ENCODE measurements at regions not wholly inside any gene's neighbourhood (a gene's known extent, or its start where the extent isn't known, plus 50 kb on each side); places are given as distances from the start of the nearest gene placed in this dataset.

DNA sequence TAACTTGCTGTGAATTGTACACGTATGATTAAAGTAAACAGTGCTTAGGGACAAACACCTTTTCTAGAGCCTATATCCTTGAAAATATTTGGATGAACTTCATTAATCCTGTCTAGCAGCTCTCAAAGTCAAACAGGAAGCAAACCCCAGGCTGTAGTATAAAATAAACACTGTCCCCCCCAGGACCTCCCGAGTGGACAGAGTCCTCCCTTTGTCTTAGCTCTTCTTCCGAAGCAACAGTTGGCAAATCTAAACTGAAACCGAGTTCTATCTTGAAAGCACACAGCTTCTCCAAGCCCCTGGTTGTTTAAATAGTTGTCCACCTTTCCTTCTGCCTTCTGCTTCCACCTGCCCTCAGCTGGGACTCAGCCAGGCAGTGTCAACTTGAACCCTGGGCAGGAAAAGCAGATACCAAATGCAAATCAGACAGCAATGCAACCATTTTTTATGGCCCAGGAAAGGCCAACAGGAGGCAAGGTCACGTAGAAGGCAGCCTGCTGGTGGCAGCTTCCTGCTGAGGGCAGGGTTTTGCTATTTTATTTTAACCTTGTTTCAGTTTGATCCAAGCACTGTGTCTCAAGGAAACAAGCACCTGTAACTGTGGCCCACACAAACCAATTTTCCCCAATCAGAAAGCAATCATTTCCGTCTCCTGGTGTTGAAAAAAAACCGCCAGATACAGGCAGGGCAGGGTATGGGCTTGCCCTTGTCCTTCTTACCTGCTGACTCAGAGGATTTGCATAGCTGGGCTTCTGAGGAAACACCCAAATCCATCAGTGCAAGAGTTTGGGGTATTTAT, 110.3 kb upstream of the KIT start:
- ATAC-seq (no peak), DNase-seq (no peak)
- Mint-ChIP-seq H3K4me3 (peak overlapping the region in 1 of 10 donors; percentile 32), H3K4me1 (peaks cover 0 to 7% (median 0%) of the 10 kb centered on the region in 7 donors), H3K27me3 (peaks cover 0 to 11% (median 9%) of the 10 kb centered on the region in 5 donors), H3K27ac (peak overlapping the region in 1 of 9 donors; percentile 84), H3K9me3 (no peaks in the 10 kb centered on the region), H3K36me3 (no peaks in the 10 kb centered on the region)
- Histone ChIP-seq H3K4me3 (ENCODE audit: low read length) (no peak overlapping the region), H3K27ac (ENCODE audit: low read depth, low read length) (no peak overlapping the region), H3K4me1 (ENCODE audit: control insufficient read depth in 2 of 2, insufficient read depth in 2 of 2, low read length in 2 of 2) (no peaks in the 10 kb centered on the region), H3K36me3 (ENCODE audit: control insufficient read depth in 2 of 3, insufficient read depth in 3 of 3, low read length in 3 of 3) (no peaks in the 10 kb centered on the region), H3K9me3 (ENCODE audit: control insufficient read depth in 2 of 3, low read length in 3 of 3) (no peaks in the 10 kb centered on the region), H3K27me3 (ENCODE audit: control insufficient read depth in 2 of 2, insufficient read depth in 2 of 2, low read length in 2 of 2) (no peaks in the 10 kb centered on the region)
- intact Hi-C loops (cut with micrococcal nuclease), result no loop called here
- CTCF ChIA-PET, result no interaction called here
- POLR2A ChIA-PET, result no interaction called here

DNA sequence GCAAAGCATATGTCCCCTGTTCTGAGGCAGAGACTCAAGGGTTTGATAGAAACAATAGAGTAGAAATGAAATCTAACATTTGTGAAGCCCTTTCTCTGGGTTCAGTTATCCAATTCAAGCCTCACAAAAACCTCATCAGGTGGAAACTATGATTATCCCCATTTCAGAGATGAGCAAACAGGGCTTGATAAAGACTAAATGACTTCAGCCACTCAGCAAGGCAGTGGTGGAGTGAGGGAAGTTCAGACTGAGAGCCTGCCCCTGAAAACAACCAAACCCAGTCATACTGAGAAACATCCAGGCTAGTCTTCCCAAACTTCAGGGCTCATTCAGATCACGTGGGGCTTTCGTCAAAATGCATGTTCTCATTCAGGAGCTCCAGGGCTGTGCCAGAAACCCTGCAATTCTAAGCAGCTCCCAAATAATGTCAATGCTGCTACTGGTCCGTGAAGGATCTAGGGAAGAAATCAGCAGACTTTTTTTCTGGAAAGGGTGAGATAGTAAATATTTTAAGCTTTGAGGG, 109.6 kb upstream of the KIT start:
- no peak overlapping the region for H3K4me3 ChIP-seq (ENCODE audit: low read length)
- Mint-ChIP-seq H3K27me3 (peaks cover 0 to 13% (median 12%) of the 10 kb centered on the region in 5 donors), H3K27ac (peak overlapping the region in 1 of 9 donors; percentile 9), H3K9me3 (no peaks in the 10 kb centered on the region), H3K4me3 (no peak overlapping the region), H3K4me1 (peaks cover 0 to 7% (median 0%) of the 10 kb centered on the region in 7 donors), H3K36me3 (no peaks in the 10 kb centered on the region)
- ChIA-PET POLR2A (no interaction called here), CTCF (no interaction called here)
- H3K36me3 ChIP-seq (ENCODE audit: control insufficient read depth in 2 of 3, insufficient read depth in 3 of 3, low read length in 3 of 3), result no peaks in the 10 kb centered on the region
- ATAC-seq (no peak), DNase-seq (no peak)
- no peaks in the 10 kb centered on the region for H3K9me3 ChIP-seq (ENCODE audit: control insufficient read depth in 2 of 3, low read length in 3 of 3)
- no peaks in the 10 kb centered on the region for H3K4me1 ChIP-seq (ENCODE audit: control insufficient read depth in 2 of 2, insufficient read depth in 2 of 2, low read length in 2 of 2)
- intact Hi-C loops (cut with micrococcal nuclease), result no loop called here
- no peaks in the 10 kb centered on the region for H3K27me3 ChIP-seq (ENCODE audit: control insufficient read depth in 2 of 2, insufficient read depth in 2 of 2, low read length in 2 of 2)
- H3K27ac ChIP-seq (ENCODE audit: low read depth, low read length), result no peak overlapping the region

DNA sequence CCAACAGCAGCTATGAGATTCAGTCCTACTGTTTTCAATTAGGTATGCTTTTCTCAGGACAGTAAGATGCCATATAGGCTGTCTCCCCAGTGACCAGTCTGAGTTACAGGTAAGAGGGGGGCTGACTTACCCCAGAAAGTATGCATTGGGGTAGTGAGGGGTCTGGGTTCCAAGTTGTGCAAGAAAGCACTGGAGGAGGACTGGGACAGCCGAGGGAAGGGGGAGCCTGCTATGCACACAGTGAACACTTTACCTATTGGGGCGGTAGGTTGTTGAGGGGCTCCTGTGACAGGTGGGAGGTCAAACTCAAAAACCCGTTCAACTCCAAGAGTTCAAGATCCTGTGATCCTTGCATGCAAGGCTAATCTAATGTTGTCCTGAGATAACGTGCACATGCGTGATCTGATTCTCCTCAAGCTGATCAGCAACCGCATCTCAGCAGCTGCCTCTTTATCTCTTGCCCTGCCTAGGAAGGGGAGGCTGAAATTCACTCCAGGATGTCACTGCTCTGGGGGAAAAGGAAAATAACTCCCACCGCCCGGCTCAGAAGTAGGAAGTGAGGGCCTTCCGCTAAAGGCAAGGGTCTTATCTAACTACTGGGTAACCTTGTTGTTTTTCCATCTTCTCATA, 108.8 kb upstream of the KIT start:
- POLR2A ChIA-PET, result no interaction called here
- DNase-seq (no peak), ATAC-seq (no peak)
- Mint-ChIP-seq H3K27me3 (peaks cover 0 to 16% (median 13%) of the 10 kb centered on the region in 5 donors), H3K4me1 (peaks cover 0 to 7% (median 0%) of the 10 kb centered on the region in 7 donors), H3K4me3 (no peak overlapping the region), H3K9me3 (no peaks in the 10 kb centered on the region), H3K36me3 (no peaks in the 10 kb centered on the region), H3K27ac (no peak overlapping the region)
- no peaks in the 10 kb centered on the region for H3K4me1 ChIP-seq (ENCODE audit: control insufficient read depth in 2 of 2, insufficient read depth in 2 of 2, low read length in 2 of 2)
- no peak overlapping the region for H3K4me3 ChIP-seq (ENCODE audit: low read length)
- H3K27me3 ChIP-seq (ENCODE audit: control insufficient read depth in 2 of 2, insufficient read depth in 2 of 2, low read length in 2 of 2), result no peaks in the 10 kb centered on the region
- H3K9me3 ChIP-seq (ENCODE audit: control insufficient read depth in 2 of 3, low read length in 3 of 3), result no peaks in the 10 kb centered on the region
- intact Hi-C loops (cut with micrococcal nuclease), result no loop called here
- CTCF ChIA-PET, result no interaction called here
- H3K36me3 ChIP-seq (ENCODE audit: control insufficient read depth in 2 of 3, insufficient read depth in 3 of 3, low read length in 3 of 3), result no peaks in the 10 kb centered on the region
- H3K27ac ChIP-seq (ENCODE audit: low read depth, low read length), result no peak overlapping the region

DNA sequence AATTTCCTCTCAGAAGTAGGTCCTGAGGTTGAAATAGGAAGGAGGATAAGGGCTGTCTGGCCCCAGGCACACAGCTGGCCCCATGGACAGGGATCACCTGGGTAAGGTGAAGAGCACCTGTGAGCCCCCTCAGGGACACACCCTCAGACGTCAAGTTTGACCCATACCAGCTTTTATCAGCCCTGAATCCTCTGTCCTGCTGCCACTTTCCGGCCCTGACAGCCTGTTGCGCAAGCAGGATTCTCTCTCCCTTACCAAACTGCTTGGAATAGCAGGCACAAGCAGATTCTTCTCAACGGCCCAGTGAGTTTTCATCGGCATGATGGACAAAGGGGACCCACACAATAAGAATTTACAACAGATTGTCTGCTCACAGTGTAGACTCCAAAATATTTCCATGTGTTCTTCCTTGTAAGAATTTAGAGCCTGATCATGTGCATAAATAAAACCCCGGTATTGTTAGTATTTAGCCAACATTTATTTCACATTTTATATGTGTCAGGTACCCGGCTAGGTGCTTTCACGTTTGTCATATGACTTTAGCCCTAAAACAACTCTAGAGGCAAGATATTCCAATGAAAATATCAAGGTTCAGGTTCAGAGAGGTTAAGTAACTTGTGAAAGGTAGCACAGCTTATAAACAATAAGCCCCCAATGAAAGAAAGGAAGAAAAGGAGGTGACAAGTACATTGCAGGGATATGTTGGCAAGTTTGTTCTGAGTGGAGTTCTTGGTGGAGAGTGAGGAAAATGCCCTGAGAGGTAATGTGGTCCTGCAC, 107.2 kb upstream of the KIT start:
- Histone ChIP-seq H3K36me3 (ENCODE audit: control insufficient read depth in 2 of 3, insufficient read depth in 3 of 3, low read length in 3 of 3) (no peaks in the 10 kb centered on the region), H3K4me1 (ENCODE audit: control insufficient read depth in 2 of 2, insufficient read depth in 2 of 2, low read length in 2 of 2) (no peaks in the 10 kb centered on the region), H3K9me3 (ENCODE audit: control insufficient read depth in 2 of 3, low read length in 3 of 3) (no peaks in the 10 kb centered on the region), H3K27me3 (ENCODE audit: control insufficient read depth in 2 of 2, insufficient read depth in 2 of 2, low read length in 2 of 2) (no peaks in the 10 kb centered on the region), H3K27ac (ENCODE audit: low read depth, low read length) (no peak overlapping the region), H3K4me3 (ENCODE audit: low read length) (no peak overlapping the region)
- Mint-ChIP-seq H3K4me1 (peaks cover 0 to 7% (median 0%) of the 10 kb centered on the region in 7 donors), H3K9me3 (no peaks in the 10 kb centered on the region), H3K27me3 (peaks cover 0 to 16% (median 13%) of the 10 kb centered on the region in 5 donors), H3K36me3 (no peaks in the 10 kb centered on the region), H3K4me3 (no peak overlapping the region), H3K27ac (no peak overlapping the region)
- CTCF ChIA-PET, result no interaction called here
- intact Hi-C loops (cut with micrococcal nuclease), result no loop called here
- DNase-seq (no peak), ATAC-seq (no peak)
- POLR2A ChIA-PET, result no interaction called here

DNA sequence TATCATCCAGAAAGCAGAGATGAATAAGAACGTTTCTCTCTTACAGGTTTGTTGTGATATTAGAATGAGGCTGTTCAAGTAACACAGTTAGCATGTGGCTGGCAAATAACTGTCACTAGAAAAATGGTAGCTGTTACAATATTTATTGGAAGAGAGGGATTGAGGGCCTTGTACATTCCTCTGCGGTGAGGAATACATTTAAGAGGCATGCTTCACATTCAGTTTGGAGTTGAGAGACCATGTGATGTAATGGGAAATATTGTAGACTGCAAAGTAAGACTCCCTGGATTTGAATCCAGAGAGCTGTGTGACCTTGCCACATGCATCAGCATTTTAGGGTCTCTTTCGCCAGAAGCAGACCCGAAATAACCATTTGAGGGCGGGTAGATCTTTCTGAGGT, 104.8 kb upstream of the KIT start:
- ChIA-PET CTCF (no interaction called here), POLR2A (no interaction called here)
- H3K27me3 Mint-ChIP-seq, result peaks cover 0 to 19% (median 14%) of the 10 kb centered on the region in 5 donors
- DNase-seq (no peak), ATAC-seq (no peak)
- intact Hi-C loops (cut with micrococcal nuclease), result no loop called here
- no peak overlapping the region for H3K4me3 Mint-ChIP-seq
- Histone ChIP-seq H3K27ac (ENCODE audit: low read depth, low read length) (no peak overlapping the region), H3K4me3 (ENCODE audit: low read length) (no peak overlapping the region), H3K27me3 (ENCODE audit: control insufficient read depth in 2 of 2, insufficient read depth in 2 of 2, low read length in 2 of 2) (no peaks in the 10 kb centered on the region), H3K36me3 (ENCODE audit: control insufficient read depth in 2 of 3, insufficient read depth in 3 of 3, low read length in 3 of 3) (no peaks in the 10 kb centered on the region), H3K9me3 (ENCODE audit: control insufficient read depth in 2 of 3, low read length in 3 of 3) (no peaks in the 10 kb centered on the region), H3K4me1 (ENCODE audit: control insufficient read depth in 2 of 2, insufficient read depth in 2 of 2, low read length in 2 of 2) (no peaks in the 10 kb centered on the region)
- no peak overlapping the region for H3K27ac Mint-ChIP-seq
- no peaks in the 10 kb centered on the region for H3K36me3 Mint-ChIP-seq
- no peaks in the 10 kb centered on the region for H3K4me1 Mint-ChIP-seq
- no peaks in the 10 kb centered on the region for H3K9me3 Mint-ChIP-seq

DNA sequence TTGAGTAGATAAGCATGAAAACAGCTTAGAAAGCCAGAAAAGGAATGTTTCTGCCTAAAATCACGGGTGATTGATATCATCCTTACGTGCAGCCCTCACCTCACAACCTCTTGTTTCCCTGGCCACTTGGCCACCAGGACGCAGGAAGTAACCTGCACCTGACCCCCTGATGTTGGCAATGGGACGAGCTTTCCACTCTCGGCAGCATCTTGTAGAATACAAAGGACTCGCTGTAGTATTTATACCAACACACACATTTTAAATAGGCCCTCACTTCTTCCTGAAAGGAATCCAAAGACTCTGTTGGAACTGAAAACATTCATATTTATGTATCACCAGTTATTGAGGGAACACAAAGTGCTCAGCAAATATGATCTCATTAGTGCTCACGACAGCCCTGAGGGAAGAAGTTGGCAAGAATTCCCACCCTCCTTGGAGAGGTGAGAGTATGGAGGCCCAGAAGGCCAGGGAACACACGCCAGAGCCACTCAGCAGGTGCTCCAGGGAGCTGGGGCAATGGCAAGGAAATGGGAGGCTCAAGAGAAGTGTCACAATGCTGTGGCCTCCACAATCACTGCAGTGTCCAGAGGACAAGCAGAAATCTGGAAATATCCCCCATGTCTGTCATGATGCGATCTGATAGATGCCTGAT, 103.3 kb upstream of the KIT start:
- Histone ChIP-seq H3K9me3 (ENCODE audit: control insufficient read depth in 2 of 3, low read length in 3 of 3) (no peaks in the 10 kb centered on the region), H3K36me3 (ENCODE audit: control insufficient read depth in 2 of 3, insufficient read depth in 3 of 3, low read length in 3 of 3) (no peaks in the 10 kb centered on the region), H3K27me3 (ENCODE audit: control insufficient read depth in 2 of 2, insufficient read depth in 2 of 2, low read length in 2 of 2) (no peaks in the 10 kb centered on the region), H3K4me1 (ENCODE audit: control insufficient read depth in 2 of 2, insufficient read depth in 2 of 2, low read length in 2 of 2) (no peaks in the 10 kb centered on the region), H3K4me3 (ENCODE audit: low read length) (no peak overlapping the region), H3K27ac (ENCODE audit: low read depth, low read length) (no peak overlapping the region)
- no peaks in the 10 kb centered on the region for H3K4me1 Mint-ChIP-seq
- intact Hi-C loops (cut with micrococcal nuclease), result no loop called here
- H3K27me3 Mint-ChIP-seq, result peaks cover 0 to 28% (median 14%) of the 10 kb centered on the region in 5 donors
- no peaks in the 10 kb centered on the region for H3K9me3 Mint-ChIP-seq
- no peak for ATAC-seq
- ChIA-PET POLR2A (no interaction called here), CTCF (no interaction called here)
- no peaks in the 10 kb centered on the region for H3K36me3 Mint-ChIP-seq
- no peak overlapping the region for H3K4me3 Mint-ChIP-seq
- DNase-seq, result no peak
- no peak overlapping the region for H3K27ac Mint-ChIP-seq

Measured in naive thymus-derived CD4-positive, alpha-beta T cell (primary cell).